K562 (cell line): ENCODE measurements at regions not wholly inside any gene's neighbourhood (a gene's known extent, or its start where the extent isn't known, plus 50 kb on each side); places are given as distances from the start of the nearest gene placed in this dataset.

Source experiments
- SNRNP70 ChIP-seq: fragments of 200-400 bp; formaldehyde crosslinking; optimal IDR thresholded peaks from 2 replicates; pipeline ENCODE3; 2017; ENCODE audit warnings: low read depth, low read length
- TF ChIP-seq, protein P1 (sequence below): sonication (generic); formaldehyde crosslinking; IDR thresholded peaks from 2 replicates; pipeline ENCODE4 v1.8.0; 2022; ENCODE audit warnings: mild to moderate bottlenecking, missing genetic modification reagents
- TF ChIP-seq, protein P2 (sequence below), 2 experiments: fragments of 450-650 bp in 1 of 2; sonication (generic) in 1 of 2; formaldehyde crosslinking in 1 of 2; IDR thresholded peaks in 1 of 2; conservative IDR thresholded peaks in 1 of 2; 2 replicates each; pipeline versions ENCODE4 v1.6.1 to v1.8.1; 2016 to 2023; ENCODE audit warnings: mild to moderate bottlenecking in 2 of 2, moderate library complexity in 2 of 2, inconsistent platforms in 1 of 2, missing genetic modification reagents in 1 of 2
- TF ChIP-seq, protein P3 (sequence below), 2 experiments: fragments of 450-650 bp in 1 of 2; sonication (generic) in 1 of 2; formaldehyde crosslinking in 1 of 2; IDR thresholded peaks; 2 replicates each; pipeline versions ENCODE4 v1.7.1 to v1.9.0; 2016 to 2022; ENCODE audit warnings: inconsistent platforms in 1 of 2, mild to moderate bottlenecking in 1 of 2, missing genetic modification reagents in 1 of 2

DNA sequence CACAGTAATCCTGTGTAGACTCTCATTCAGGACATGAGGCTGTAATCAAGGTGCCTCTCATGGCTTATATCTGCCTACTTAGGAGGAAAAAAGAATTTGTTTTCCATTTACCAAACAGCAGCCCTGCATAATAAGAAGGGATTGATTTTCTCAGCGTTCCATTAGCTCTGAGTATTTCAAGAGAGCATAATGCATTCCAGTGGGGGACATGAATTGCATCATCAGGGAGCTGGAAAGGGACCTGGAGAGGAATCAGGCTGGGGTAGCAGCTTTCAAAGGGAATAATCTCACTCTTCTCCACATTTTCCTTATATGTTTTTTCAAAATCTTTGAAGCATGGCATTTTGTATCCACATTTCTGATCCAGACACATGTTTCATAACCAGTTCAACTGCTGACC is 150.6 kb upstream of the ANKRD28 start (continued):
- TF ChIP-seq, protein P1, sequence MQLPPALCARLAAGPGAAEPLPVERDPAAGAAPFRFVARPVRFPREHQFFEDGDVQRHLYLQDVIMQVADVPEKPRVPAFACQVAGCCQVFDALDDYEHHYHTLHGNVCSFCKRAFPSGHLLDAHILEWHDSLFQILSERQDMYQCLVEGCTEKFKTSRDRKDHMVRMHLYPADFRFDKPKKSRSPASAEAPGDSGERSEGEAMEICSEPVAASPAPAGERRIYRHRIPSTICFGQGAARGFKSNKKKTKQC (CRISPR knock-in tag): no peak
- TF ChIP-seq, protein P2, sequence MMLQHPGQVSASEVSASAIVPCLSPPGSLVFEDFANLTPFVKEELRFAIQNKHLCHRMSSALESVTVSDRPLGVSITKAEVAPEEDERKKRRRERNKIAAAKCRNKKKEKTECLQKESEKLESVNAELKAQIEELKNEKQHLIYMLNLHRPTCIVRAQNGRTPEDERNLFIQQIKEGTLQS (IDR thresholded peaks at IDR 0.05): peak; percentile 54
- TF ChIP-seq, protein P2 (CRISPR knock-in tag; conservative IDR thresholded peaks at IDR 0.05): no peak
- TF ChIP-seq, protein P3, sequence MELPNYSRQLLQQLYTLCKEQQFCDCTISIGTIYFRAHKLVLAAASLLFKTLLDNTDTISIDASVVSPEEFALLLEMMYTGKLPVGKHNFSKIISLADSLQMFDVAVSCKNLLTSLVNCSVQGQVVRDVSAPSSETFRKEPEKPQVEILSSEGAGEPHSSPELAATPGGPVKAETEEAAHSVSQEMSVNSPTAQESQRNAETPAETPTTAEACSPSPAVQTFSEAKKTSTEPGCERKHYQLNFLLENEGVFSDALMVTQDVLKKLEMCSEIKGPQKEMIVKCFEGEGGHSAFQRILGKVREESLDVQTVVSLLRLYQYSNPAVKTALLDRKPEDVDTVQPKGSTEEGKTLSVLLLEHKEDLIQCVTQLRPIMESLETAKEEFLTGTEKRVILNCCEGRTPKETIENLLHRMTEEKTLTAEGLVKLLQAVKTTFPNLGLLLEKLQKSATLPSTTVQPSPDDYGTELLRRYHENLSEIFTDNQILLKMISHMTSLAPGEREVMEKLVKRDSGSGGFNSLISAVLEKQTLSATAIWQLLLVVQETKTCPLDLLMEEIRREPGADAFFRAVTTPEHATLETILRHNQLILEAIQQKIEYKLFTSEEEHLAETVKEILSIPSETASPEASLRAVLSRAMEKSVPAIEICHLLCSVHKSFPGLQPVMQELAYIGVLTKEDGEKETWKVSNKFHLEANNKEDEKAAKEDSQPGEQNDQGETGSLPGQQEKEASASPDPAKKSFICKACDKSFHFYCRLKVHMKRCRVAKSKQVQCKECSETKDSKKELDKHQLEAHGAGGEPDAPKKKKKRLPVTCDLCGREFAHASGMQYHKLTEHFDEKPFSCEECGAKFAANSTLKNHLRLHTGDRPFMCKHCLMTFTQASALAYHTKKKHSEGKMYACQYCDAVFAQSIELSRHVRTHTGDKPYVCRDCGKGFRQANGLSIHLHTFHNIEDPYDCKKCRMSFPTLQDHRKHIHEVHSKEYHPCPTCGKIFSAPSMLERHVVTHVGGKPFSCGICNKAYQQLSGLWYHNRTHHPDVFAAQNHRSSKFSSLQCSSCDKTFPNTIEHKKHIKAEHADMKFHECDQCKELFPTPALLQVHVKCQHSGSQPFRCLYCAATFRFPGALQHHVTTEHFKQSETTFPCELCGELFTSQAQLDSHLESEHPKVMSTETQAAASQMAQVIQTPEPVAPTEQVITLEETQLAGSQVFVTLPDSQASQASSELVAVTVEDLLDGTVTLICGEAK (IDR thresholded peaks at IDR 0.05): no peak
- TF ChIP-seq, protein P3 (CRISPR knock-in tag; IDR thresholded peaks at IDR 0.05): no peak
- no peak for TF ChIP-seq SNRNP70
- TF ChIP-seq, all 486 proteins: peak for 2
